ENCODE measurements at regions not wholly inside any gene's neighbourhood (a gene's known extent, or its start where the extent isn't known, plus 50 kb on each side); places are given as distances from the start of the nearest gene placed in this dataset.

DNA sequence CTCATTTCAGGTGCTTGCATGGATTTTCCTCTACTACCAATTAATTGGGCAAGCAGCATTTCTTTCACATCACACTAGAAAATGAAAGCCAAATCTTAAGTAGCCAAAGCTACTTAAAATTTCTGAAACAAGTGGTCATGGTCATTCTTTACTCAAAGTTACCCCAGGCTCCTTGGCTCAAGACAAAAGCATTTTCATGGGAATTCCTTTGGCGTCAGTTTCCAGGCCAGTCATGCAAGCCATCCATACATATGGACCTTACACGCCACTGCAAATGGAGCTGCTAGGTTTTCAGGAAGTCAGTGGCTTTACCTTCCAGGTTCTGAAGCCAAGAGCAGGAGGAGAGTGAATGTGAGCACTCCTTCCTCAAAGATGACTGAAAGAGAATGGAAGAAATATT, 83.7 kb upstream of the IL12A start:
- Histone ChIP-seq H3K4me3 (no peak overlapping the region), H3K27ac (no peak overlapping the region), H3K9ac (ENCODE audit: insufficient read length) (no peak overlapping the region), H3K9me3 (ENCODE audit: low read depth, low read length) (no peaks in the 10 kb centered on the region), H3K36me3 (ENCODE audit: insufficient read depth, low read length) (no peaks in the 10 kb centered on the region)
- DNase-seq (ENCODE audit: low read depth, low spot score) = no peak
- TF ChIP-seq POLR2AphosphoS5 (IDR thresholded peaks at IDR 0.05; ENCODE audit: borderline replicate concordance, low read depth, low read length) (no peak), FOXP2 (optimal IDR thresholded peaks at IDR 0.05; ENCODE audit: control extremely low read depth, extremely low read length, insufficient read depth) (no peak), EZH2 (IDR thresholded peaks at IDR 0.05) (no peak)

DNA sequence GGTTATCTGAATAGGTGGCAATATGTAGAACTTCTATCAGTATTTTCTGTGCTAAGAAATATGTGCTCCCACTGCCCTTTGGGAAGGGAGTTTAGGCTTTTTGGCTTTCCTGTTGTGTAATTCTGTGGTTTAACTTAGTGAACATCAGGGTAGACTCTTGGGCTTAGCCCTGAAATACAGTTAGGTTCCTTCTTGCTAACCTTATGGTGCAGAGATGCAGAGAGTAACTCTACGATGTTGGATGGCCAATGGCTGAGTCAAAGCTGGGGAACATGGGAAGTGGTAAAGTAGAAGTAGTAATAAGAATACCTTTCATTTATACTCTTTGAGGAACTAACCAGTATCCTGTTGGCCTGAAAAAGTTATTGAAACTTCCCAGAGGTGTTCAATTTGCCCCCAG, 80.8 kb upstream of the IL12A start:
- Histone ChIP-seq H3K9me3 (ENCODE audit: low read depth, low read length) (no peaks in the 10 kb centered on the region), H3K9ac (ENCODE audit: insufficient read length) (no peak overlapping the region), H3K27ac (no peak overlapping the region), H3K4me3 (no peak overlapping the region), H3K36me3 (ENCODE audit: insufficient read depth, low read length) (no peaks in the 10 kb centered on the region)
- DNase-seq (ENCODE audit: low read depth, low spot score) = no peak
- TF ChIP-seq FOXP2 (optimal IDR thresholded peaks at IDR 0.05; ENCODE audit: control extremely low read depth, extremely low read length, insufficient read depth) = no peak
- TF ChIP-seq EZH2 (IDR thresholded peaks at IDR 0.05) = no peak

DNA sequence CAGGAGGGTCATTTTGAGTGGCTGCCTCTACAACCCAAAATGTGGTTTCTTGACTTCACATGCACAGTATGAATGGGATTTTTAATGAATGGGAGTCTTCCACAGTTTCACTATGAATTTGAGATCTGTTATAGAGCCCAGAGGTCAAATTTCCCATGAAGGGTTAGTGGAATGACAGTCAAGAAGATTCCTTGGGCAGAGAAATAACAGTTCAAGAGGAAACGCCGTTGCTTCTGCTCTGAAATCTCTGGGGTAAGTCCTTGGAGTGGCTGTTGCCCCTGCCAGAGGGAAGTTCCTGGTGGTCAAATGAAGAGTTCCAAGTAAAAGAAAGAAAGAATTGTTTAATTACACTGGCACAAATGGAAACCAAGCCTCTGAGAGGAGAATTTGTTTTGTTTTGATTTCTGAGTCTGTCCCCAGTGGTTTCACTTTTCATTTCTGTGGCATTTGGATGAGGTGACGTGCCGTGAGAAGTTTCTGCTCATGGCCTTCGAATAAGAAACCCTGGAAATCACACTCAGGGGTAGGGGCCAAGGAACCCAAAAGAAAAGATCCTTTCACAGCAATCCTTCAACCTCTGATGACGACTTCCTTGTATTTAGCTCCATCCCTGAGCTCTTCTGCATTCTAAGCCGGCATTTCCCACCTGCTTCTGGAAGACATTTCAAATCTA, 77.5 kb upstream of the IL12A start:
- no peaks in the 10 kb centered on the region for H3K36me3 ChIP-seq (ENCODE audit: insufficient read depth, low read length)
- H3K4me3 ChIP-seq = no peak overlapping the region
- DNase-seq (ENCODE audit: low read depth, low spot score) = no peak
- H3K9ac ChIP-seq (ENCODE audit: insufficient read length) = no peak overlapping the region
- no peaks in the 10 kb centered on the region for H3K9me3 ChIP-seq (ENCODE audit: low read depth, low read length)
- no peak overlapping the region for H3K27ac ChIP-seq
- no peak for TF ChIP-seq POLR2AphosphoS5 (IDR thresholded peaks at IDR 0.05; ENCODE audit: borderline replicate concordance, low read depth, low read length)
- no peak for TF ChIP-seq FOXP2 (optimal IDR thresholded peaks at IDR 0.05; ENCODE audit: control extremely low read depth, extremely low read length, insufficient read depth)
- TF ChIP-seq EZH2 (IDR thresholded peaks at IDR 0.05) = no peak

DNA sequence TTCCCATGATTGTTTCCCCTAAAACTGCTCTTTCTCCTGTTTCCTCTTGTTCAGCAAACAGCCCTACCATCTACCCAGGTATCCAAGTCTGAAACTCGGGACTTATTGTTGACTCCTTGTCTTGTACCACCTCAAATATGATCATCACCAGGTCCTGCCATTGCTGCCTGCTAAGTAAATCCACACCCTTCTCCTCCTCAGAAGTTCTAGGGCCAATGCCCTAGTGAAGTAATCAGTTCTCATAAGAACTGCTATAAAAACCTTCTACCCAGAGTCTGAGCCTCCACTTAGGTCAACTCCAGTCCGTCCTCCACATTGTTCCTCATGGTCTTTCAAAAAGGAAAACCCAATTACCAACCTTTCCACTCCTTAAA, 77.0 kb upstream of the IL12A start:
- H3K4me3 ChIP-seq = no peak overlapping the region
- DNase-seq (ENCODE audit: low read depth, low spot score) = no peak
- no peak for TF ChIP-seq POLR2AphosphoS5 (IDR thresholded peaks at IDR 0.05; ENCODE audit: borderline replicate concordance, low read depth, low read length)
- TF ChIP-seq FOXP2 (optimal IDR thresholded peaks at IDR 0.05; ENCODE audit: control extremely low read depth, extremely low read length, insufficient read depth) = no peak
- TF ChIP-seq EZH2 (IDR thresholded peaks at IDR 0.05) = no peak
- no peak overlapping the region for H3K27ac ChIP-seq
- no peaks in the 10 kb centered on the region for H3K36me3 ChIP-seq (ENCODE audit: insufficient read depth, low read length)
- H3K9me3 ChIP-seq (ENCODE audit: low read depth, low read length) = no peaks in the 10 kb centered on the region
- H3K9ac ChIP-seq (ENCODE audit: insufficient read length) = no peak overlapping the region

DNA sequence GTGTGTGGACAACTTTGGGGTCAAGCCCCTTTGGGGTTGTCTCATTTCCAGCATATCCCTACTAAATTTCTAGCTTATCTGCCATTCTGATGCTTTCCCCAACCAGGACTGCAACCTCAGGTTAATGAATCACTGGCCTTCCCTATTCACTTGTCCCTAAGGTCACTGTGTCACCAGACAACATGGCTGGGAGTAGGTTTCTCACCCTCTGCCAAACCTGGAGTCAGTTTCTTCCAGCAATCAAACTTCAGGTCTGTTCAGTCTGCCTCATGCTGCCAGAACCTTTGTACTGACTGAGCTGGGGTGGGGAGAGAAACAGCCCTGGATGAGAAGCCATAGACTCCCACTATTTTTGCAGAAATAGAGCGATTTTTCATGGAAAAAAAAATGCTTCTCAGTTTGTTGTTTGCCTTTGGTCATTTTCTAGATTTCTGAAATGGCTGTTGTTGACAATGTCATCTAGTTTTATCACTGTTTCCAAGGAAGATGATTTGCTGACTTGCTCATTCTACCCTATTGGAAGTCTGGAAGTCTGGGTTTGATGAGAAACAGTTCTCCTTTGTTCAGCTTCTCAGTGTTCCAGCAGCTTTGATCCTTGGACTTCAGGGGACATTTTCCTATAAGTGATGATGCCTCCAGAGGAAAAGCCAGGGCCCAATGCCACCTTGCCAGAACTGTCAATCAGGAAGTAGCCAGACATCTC, 74.8 kb upstream of the IL12A start:
- TF ChIP-seq EZH2 (IDR thresholded peaks at IDR 0.05) (no peak), FOXP2 (optimal IDR thresholded peaks at IDR 0.05; ENCODE audit: control extremely low read depth, extremely low read length, insufficient read depth) (no peak), POLR2AphosphoS5 (IDR thresholded peaks at IDR 0.05; ENCODE audit: borderline replicate concordance, low read depth, low read length) (no peak)
- Histone ChIP-seq H3K9ac (ENCODE audit: insufficient read length) (no peak overlapping the region), H3K36me3 (ENCODE audit: insufficient read depth, low read length) (no peaks in the 10 kb centered on the region), H3K9me3 (ENCODE audit: low read depth, low read length) (no peaks in the 10 kb centered on the region), H3K4me3 (no peak overlapping the region), H3K27ac (no peak overlapping the region)
- DNase-seq (ENCODE audit: low read depth, low spot score) = no peak

DNA sequence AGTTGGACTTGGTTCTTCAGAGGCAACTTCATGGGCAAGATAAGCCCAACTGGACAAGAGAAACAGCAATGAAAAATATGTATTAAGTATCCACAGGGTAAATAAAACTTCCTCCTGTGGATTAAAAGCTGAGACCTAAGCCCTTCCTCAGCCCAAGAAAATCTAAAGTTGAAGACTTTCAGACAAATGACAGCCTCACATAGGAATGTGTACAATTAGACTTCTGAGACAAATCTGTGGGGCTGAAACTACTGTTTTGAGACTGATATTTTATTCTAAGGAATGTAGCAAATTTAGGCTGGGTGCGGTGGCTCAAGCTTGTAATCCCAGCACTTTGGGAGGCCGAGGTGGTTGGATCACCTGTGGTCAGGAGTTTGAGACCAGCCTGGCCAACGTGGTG, 74.2 kb upstream of the IL12A start:
- no peak overlapping the region for H3K27ac ChIP-seq
- H3K4me3 ChIP-seq = no peak overlapping the region
- no peak for DNase-seq (ENCODE audit: low read depth, low spot score)

DNA sequence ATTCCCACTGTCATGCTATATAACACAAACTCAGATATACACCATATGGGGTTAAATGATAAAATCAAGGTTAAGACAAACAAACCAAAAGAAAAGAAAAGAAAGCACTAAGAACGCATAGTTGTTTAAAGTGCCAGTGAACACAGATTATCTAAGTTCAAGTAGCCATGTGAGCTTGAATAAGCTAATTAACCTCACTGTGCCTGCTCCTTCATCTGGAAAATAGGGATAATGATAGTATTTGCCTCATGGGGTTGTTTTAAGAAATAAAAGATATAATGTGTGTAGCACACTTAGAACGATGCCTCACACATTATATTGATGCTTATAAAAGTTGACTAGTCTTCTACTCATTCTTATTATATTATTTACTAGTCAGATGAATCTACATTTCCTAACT, 72.6 kb upstream of the IL12A start:
- Histone ChIP-seq H3K36me3 (ENCODE audit: insufficient read depth, low read length) (no peaks in the 10 kb centered on the region), H3K4me3 (no peak overlapping the region), H3K9me3 (ENCODE audit: low read depth, low read length) (no peaks in the 10 kb centered on the region), H3K27ac (no peak overlapping the region), H3K9ac (ENCODE audit: insufficient read length) (no peak overlapping the region)
- TF ChIP-seq POLR2AphosphoS5 (IDR thresholded peaks at IDR 0.05; ENCODE audit: borderline replicate concordance, low read depth, low read length) (no peak), EZH2 (IDR thresholded peaks at IDR 0.05) (no peak), FOXP2 (optimal IDR thresholded peaks at IDR 0.05; ENCODE audit: control extremely low read depth, extremely low read length, insufficient read depth) (no peak)
- DNase-seq (ENCODE audit: low read depth, low spot score) = no peak

More for the DNA sequence above, 74.2 kb upstream of the IL12A start:
- TF ChIP-seq EZH2 (IDR thresholded peaks at IDR 0.05) = no peak
- TF ChIP-seq POLR2AphosphoS5 (IDR thresholded peaks at IDR 0.05; ENCODE audit: borderline replicate concordance, low read depth, low read length) = no peak
- TF ChIP-seq FOXP2 (optimal IDR thresholded peaks at IDR 0.05; ENCODE audit: control extremely low read depth, extremely low read length, insufficient read depth) = no peak
- no peaks in the 10 kb centered on the region for H3K36me3 ChIP-seq (ENCODE audit: insufficient read depth, low read length)
- H3K9me3 ChIP-seq (ENCODE audit: low read depth, low read length) = no peaks in the 10 kb centered on the region
- H3K9ac ChIP-seq (ENCODE audit: insufficient read length) = no peak overlapping the region

DNA sequence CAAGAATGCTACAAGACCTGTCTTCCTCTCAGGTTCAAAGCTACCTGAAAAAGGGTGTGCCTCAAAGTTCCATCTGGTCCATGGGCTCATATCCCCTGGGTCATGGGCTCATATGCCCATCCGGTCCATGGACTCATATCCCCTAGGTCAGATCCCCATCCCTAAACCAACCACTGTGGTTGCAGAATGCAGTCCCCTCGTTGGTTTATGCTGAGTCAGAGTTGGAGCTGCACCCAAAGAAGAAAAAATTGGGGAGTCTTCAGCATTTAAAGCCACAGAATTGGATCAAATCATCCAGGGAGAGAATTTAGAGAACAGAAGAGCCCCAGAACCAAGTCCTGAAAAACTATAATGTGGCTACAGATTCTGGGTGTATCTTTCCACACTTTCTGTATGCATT, 71.5 kb upstream of the IL12A start:
- no peak overlapping the region for H3K4me3 ChIP-seq
- DNase-seq (ENCODE audit: low read depth, low spot score) = no peak
- H3K9ac ChIP-seq (ENCODE audit: insufficient read length) = no peak overlapping the region
- TF ChIP-seq FOXP2 (optimal IDR thresholded peaks at IDR 0.05; ENCODE audit: control extremely low read depth, extremely low read length, insufficient read depth) (no peak), EZH2 (IDR thresholded peaks at IDR 0.05) (no peak), POLR2AphosphoS5 (IDR thresholded peaks at IDR 0.05; ENCODE audit: borderline replicate concordance, low read depth, low read length) (no peak)
- H3K36me3 ChIP-seq (ENCODE audit: insufficient read depth, low read length) = no peaks in the 10 kb centered on the region
- no peaks in the 10 kb centered on the region for H3K9me3 ChIP-seq (ENCODE audit: low read depth, low read length)
- no peak overlapping the region for H3K27ac ChIP-seq

All from SK-N-MC (cell line).